ENCODE measurements at regions not wholly inside any gene's neighbourhood (a gene's known extent, or its start where the extent isn't known, plus 50 kb on each side); places are given as distances from the start of the nearest gene placed in this dataset.
A peak's percentile ranks its signal among the peaks of the same experiment; 100 is the strongest.

- no peaks in the 10 kb centered on the region for H3K36me3 ChIP-seq
- no peaks in the 10 kb centered on the region for H3K27me3 ChIP-seq
- H3K4me1 ChIP-seq = peaks cover 0 to 64% (median 26%) of the 10 kb centered on the region in 4 donors
- TF ChIP-seq, protein P1, sequence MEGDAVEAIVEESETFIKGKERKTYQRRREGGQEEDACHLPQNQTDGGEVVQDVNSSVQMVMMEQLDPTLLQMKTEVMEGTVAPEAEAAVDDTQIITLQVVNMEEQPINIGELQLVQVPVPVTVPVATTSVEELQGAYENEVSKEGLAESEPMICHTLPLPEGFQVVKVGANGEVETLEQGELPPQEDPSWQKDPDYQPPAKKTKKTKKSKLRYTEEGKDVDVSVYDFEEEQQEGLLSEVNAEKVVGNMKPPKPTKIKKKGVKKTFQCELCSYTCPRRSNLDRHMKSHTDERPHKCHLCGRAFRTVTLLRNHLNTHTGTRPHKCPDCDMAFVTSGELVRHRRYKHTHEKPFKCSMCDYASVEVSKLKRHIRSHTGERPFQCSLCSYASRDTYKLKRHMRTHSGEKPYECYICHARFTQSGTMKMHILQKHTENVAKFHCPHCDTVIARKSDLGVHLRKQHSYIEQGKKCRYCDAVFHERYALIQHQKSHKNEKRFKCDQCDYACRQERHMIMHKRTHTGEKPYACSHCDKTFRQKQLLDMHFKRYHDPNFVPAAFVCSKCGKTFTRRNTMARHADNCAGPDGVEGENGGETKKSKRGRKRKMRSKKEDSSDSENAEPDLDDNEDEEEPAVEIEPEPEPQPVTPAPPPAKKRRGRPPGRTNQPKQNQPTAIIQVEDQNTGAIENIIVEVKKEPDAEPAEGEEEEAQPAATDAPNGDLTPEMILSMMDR (IDR thresholded peaks at IDR 0.05) = no peak
- H3K27ac ChIP-seq = peak overlapping the region; percentile 99 to 100
- intact Hi-C loops (cut with DNase I; ENCODE audit: low total_unique reads) = loop anchor here (2.0 to 5.0 kb wide), 3 partner anchors 73 to 857 kb away; partner anchors contain the start of genes EIF4G2 and ZBED5
- DNase-seq = no peak
- H3K4me3 ChIP-seq = peak overlapping the region; percentile 83 to 93
- no peaks in the 10 kb centered on the region for H3K9me3 ChIP-seq
Observed at GRCh38 chr11:10930224-10930971, 72.5 kb upstream of the ZBED5 start.

- H3K27ac ChIP-seq = peak overlapping the region; percentile 34 to 99
- peaks cover 0 to 63% (median 23%) of the 10 kb centered on the region in 4 donors for H3K4me1 ChIP-seq
Observed at GRCh38 chr11:10927538-10927937, 69.7 kb upstream of the ZBED5 start.

GRCh38 chr11:10926801-10927211 is 69.0 kb upstream of the ZBED5 start:
- peaks cover 0 to 56% (median 19%) of the 10 kb centered on the region in 4 donors for H3K4me1 ChIP-seq
- H3K36me3 ChIP-seq = no peaks in the 10 kb centered on the region
- DNase-seq = no peak
- no peaks in the 10 kb centered on the region for H3K9me3 ChIP-seq
- intact Hi-C loops (cut with DNase I; ENCODE audit: low total_unique reads) = no loop called here
- H3K4me3 ChIP-seq = no peak overlapping the region
- no peaks in the 10 kb centered on the region for H3K27me3 ChIP-seq
- TF ChIP-seq, protein P1 (IDR thresholded peaks at IDR 0.05) = no peak
- H3K27ac ChIP-seq = peak overlapping the region in 1 of 2 donors; percentile 99

More at GRCh38 chr11:10927538-10927937, 69.7 kb upstream of the ZBED5 start:
- Histone ChIP-seq H3K27me3 (no peaks in the 10 kb centered on the region), H3K4me3 (no peak overlapping the region), H3K9me3 (no peaks in the 10 kb centered on the region), H3K36me3 (no peaks in the 10 kb centered on the region)
- intact Hi-C loops (cut with DNase I; ENCODE audit: low total_unique reads) = no loop called here
- TF ChIP-seq, protein P1 (IDR thresholded peaks at IDR 0.05) = no peak
- no peak for DNase-seq

- H3K4me1 ChIP-seq = peaks cover 0 to 53% (median 18%) of the 10 kb centered on the region in 4 donors
- no peaks in the 10 kb centered on the region for H3K9me3 ChIP-seq
- peak overlapping the region in 1 of 2 donors; percentile 99 for H3K27ac ChIP-seq
- H3K36me3 ChIP-seq = no peaks in the 10 kb centered on the region
- intact Hi-C loops (cut with DNase I; ENCODE audit: low total_unique reads) = no loop called here
- H3K4me3 ChIP-seq = no peak overlapping the region
- no peaks in the 10 kb centered on the region for H3K27me3 ChIP-seq
- no peak for DNase-seq
- TF ChIP-seq, protein P1 (IDR thresholded peaks at IDR 0.05) = no peak
Observed at GRCh38 chr11:10925149-10925926, 67.5 kb upstream of the ZBED5 start.

DNA sequence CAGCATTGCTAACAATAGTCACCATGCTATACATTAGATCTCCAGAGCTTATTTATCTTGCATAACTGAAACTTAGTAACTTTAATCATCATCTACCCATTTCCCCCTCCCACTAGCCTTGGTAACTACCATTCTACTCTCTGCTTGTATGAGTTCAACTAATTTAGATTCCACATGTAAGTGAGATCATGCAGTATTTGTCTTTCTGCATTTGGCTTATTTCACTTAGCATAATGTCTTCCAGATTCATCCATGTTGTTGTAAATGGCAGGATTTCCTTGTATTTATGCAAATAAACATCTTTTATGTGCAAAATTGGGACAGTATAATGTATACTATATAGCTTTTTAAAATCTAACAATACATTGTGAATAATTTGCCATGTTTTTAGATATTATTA is 66.0 kb upstream of the ZBED5 start:
- H3K27me3 ChIP-seq = no peaks in the 10 kb centered on the region
- intact Hi-C loops (cut with DNase I; ENCODE audit: low total_unique reads) = no loop called here

More for the DNA sequence above, 66.0 kb upstream of the ZBED5 start:
- no peak overlapping the region for H3K4me3 ChIP-seq
- H3K4me1 ChIP-seq = peaks cover 0 to 44% (median 18%) of the 10 kb centered on the region in 4 donors
- no peaks in the 10 kb centered on the region for H3K9me3 ChIP-seq
- TF ChIP-seq, protein P1 (IDR thresholded peaks at IDR 0.05) = no peak
- no peaks in the 10 kb centered on the region for H3K36me3 ChIP-seq
- DNase-seq = no peak
- H3K27ac ChIP-seq = no peak overlapping the region

Measured in tibial artery (tissue), 4 donors.